Activated CD8-positive, alpha-beta memory T cell treated with anti-CD3 and anti-CD28 coated beads for 36 hours (primary cell): ENCODE measurements at regions not wholly inside any gene's neighbourhood (a gene's known extent, or its start where the extent isn't known, plus 50 kb on each side); places are given as distances from the start of the nearest gene placed in this dataset.

Experiments
- CTCF ChIA-PET: fragments of 350-600 bp; sonication (Branson Sonifier 250); formaldehyde crosslinking; loops from one replicate; lab custom pipeline; 2021; ENCODE audit warnings: antibody characterized with exemption; lab: Charles Lee
- POLR2A ChIA-PET: fragments of 350-600 bp; sonication (Branson Sonifier 250); formaldehyde crosslinking; loops from one replicate; lab custom pipeline; 2021; ENCODE audit warnings: antibody characterized with exemption; lab: Charles Lee

DNA sequence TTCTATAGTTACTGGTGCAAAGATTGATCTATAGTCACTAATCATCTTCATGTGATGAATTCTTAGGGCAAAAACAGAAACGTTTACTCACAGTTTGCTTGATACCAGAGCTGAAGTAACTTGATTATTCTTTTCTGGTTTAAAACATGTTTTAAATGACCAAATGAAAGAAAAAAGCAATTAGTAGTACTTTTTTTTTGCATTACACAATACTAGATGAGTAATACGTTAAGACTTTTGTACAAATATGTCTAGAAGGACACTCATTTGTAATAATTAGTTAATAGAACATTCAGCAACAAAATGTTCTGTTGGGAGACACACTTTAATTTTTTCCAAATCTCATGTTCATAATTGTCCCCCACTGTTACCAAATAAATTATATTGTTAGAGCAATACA is 523.2 kb downstream of the SOX2 start:
- CTCF ChIA-PET, result no interaction called here

DNA sequence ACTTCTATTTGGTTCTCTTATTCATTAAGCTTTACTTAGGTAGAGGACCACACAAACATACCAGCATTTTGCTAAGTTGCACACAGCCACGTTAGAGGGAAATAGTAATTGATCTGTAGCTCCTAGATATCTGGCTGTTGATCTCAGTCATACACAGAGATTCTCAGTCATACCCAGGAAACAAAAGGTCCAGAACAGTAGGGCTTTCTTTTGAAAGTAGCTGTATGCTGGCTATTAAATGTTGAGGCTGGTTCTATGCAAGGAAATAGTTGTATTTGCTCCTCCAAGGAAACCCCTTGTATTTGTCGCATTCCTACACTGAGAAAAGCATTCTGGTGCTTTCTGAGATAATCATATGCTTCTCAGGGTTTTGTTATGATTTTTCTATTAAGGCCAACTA is 523.8 kb downstream of the SOX2 start:
- POLR2A ChIA-PET, result no interaction called here
- CTCF ChIA-PET, result no interaction called here

More for the DNA sequence above, 523.2 kb downstream of the SOX2 start:
- POLR2A ChIA-PET, result no interaction called here

DNA sequence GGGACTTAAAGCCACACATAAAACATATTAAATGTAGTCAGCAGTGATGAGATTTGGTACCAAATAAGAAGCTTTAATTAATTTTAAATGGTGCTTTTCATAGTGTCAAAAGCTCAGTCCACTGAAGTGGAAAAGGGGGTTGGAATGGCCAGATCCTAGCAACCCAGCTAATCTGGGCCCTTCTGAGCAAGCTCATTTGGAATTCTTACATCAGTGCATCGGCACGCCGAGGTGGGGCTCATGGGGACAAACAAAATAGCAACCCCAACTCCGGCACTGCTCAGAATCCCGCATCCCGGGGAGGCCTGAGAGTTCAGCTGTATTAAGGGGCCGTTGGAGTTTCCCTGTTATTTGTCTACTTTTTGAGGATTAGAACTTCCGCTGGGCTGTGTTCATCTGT is 526.4 kb downstream of the SOX2 start:
- ChIA-PET POLR2A (no interaction called here), CTCF (interaction anchor here (0.5 kb wide), 1 partner anchor 533 kb away, joined by 3 read pairs; no protein-coding TSS in a partner anchor)

DNA sequence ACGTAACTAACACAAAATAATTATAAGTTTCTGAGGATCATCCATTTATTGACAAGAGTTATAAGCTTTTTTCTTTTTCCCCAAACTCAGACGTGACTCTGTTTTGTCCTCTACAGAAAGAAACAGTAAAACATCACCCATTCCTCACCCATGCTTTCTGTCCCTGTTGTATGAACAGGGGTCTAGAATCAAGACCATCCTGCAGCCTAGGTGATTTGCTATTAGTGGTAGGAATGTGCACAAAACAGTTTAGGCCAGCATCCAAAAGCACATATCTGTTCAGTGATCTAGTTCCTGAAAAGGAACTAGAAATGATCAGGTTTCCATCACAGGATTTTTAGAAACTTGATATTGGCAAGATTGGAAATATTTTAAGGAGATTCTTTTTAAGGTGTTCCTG is 527.6 kb downstream of the SOX2 start:
- ChIA-PET CTCF (no interaction called here), POLR2A (no interaction called here)

DNA sequence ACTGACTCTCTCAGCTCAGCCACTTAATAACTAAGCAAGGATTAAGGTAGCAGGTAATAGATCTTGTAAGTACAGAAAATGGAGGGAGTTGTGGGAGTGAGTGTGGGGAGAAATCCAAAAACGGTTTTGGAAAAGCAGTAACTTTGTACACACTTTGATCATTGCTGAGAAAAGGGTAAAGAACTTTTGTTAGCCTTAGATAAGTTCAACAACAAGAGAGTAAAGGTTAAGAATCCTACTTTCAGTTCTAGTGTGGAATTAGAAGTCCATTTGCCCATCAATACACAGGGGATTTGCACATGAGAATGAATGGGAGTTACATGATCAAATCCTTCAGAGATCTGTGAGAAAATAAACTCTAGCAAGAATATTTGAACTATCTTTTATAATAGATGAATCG is 528.7 kb downstream of the SOX2 start:
- ChIA-PET CTCF (no interaction called here), POLR2A (no interaction called here)

DNA sequence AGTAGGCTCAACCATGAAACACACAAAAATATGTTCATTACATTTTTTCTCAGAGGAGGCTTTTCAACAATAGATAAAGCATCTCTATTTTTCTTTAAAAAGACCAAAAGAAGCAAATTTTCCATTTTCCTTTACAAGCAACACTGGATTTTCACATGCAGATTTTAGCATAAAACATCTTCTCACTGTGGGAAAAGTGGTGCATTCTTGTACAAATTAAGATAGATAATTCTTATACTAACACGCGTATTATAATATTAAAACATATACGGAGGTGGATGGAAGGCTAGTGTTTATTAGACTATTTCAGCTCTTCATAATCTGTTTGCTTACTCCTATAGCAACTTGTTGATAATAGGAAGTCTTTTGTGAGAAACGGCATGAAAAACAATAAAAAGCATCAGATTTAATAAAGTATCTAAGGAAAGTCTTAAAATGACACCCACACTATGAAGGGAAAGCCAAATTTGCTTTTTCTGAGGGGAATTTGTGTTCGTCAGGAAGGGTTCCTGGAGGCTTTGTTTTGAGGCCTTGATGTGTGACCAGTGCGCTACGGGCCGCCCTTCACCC is 529.6 kb downstream of the SOX2 start:
- CTCF ChIA-PET, result no interaction called here
- POLR2A ChIA-PET, result no interaction called here

DNA sequence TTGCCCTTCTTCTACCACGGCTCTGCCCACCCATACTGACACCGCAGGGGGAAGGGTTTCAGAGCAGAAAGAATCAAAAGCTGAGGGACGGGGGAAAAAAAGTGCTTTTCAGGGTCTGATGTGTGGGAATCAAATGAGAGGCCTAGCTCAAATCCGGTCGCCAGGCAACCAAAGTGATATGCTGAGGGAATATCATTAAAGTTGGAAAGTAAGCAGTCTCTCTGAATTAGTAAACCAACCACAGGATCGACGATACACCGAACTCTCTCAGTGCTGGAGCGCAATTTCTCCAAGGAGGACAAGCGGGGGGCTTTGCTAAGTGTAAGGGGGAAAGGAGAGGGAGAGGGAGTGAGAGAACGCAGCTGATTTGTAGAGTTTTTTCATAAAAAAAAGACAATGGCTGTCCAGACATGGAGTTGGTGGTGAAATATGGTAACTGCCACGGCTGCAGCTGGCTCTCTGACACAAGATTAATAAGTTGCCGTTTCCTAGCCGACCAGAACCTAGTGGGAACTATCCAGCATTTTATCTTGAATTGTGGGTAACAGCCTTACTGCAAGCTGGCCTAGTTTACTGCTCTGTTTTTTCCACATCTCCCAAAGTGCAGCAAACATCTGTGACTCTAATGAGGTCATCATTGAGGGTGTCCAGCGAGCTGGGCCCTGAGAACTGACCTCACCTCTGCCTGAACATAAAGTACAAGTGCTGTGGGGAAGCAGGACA is 530.2 kb downstream of the SOX2 start:
- CTCF ChIA-PET, result no interaction called here
- POLR2A ChIA-PET, result no interaction called here

DNA sequence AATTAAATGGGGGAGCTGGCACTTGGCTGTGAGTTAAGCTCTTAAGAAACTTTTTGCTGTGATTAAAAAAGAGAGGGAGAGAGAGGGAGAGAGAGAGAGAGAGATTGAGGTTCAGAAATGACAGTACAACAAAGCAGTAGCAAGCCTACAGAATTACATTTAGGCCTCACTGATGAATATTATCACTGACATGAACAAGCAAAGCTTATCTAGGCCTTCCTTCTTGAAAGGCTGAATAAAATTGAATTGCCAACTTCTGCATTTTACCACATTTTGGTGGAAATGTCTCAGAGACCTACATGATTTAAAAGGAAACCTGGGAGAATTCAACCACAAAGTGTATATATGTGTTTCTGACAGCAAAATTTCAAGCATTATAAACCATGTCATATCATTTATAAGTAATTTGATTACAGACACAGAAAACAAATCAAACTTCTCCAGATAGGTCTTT is 530.8 kb downstream of the SOX2 start:
- ChIA-PET POLR2A (no interaction called here), CTCF (no interaction called here)

DNA sequence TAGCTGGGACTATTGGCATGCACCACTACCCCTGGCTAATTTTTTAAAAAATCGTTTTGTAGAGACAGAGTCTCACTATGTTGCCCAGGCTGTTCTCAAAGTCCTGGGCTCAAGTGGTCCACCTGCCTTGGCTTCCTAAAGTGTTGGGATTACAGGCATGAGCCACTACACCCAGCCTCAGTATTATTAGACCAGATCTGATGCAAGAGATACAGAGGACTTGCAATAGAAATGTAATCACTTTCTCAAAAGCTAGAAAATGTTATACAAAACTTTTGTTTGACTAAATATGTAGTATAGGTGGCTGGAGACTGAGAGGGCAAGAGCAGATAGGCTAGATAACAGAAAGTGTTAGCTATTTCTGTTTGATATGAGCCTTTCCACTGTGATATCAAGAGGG is 531.9 kb downstream of the SOX2 start:
- POLR2A ChIA-PET, result no interaction called here

DNA sequence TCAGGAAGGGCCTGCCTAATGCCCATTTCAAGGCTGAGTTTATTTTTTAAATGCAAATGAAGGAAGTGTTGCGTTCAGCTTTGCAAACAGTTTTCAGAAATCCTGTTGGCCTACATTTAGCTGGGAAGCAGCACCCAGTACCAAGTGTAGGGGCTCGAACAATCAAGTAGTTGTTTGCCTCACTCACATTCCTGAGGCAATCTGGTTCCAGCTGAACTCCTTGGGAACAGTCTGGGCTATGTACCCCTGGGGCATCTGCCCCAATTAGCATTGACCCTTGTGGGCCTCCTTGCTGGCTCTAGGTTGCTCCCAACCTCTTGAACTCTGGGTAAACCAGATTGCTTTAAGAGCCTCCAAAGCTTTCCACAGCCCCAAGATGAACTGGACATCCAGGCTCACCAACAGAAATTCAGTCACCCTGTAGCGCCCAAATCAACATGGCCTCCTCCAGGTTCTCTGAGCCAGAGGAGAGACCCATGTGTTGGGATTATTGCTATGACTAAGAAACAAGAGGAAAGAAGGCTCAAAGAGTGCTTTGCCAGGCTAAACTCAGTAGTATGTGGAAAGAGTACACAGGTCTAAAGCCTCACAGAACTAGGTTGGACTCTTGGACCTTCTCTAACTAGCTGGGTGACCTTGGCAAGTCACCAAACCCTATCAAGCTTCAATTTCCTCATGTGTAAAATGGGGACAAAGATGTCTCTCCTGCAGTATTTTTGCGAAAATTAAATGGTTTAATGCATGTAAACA is 532.7 kb downstream of the SOX2 start:
- ChIA-PET POLR2A (no interaction called here), CTCF (no interaction called here)

More for the DNA sequence above, 531.9 kb downstream of the SOX2 start:
- CTCF ChIA-PET, result no interaction called here

DNA sequence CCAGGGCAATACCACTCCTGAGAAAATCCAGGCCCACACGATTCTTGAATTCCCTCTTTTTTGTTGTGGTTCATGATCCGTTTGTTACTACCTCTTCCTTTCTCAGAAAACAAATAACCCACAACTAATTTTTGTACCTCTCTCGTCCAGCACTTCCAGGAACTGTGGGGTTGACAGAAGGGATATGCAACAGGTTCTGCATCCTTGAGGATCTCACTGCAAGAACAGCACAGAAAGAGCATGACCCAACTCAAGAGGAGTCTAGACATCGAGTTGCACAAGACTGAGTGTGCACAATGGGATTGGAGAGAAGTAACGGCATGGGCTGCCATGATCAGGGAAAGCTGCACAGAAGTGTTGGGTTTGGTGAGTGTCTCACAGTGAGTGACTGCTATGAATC is 533.3 kb downstream of the SOX2 start:
- ChIA-PET CTCF (no interaction called here), POLR2A (no interaction called here)

DNA sequence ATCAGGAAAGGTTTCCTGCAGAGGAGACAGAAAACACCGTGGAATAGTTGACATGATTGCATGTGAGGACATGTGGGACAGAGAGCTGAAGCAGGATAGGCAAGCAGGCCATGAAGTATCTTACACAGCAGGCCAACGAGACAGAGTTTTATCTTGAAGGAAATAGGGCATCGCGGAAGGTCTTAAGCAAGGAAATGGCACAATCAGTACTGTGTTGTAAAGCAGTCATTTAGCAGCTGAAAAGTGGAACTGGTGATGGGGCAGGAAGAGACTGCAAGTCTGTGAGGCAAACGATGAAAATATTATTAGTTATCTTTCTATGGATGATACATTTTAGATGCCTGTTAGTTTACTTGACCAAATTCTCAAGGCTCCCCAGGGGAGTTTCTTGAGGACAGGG is 535.1 kb downstream of the SOX2 start:
- ChIA-PET POLR2A (no interaction called here), CTCF (no interaction called here)

DNA sequence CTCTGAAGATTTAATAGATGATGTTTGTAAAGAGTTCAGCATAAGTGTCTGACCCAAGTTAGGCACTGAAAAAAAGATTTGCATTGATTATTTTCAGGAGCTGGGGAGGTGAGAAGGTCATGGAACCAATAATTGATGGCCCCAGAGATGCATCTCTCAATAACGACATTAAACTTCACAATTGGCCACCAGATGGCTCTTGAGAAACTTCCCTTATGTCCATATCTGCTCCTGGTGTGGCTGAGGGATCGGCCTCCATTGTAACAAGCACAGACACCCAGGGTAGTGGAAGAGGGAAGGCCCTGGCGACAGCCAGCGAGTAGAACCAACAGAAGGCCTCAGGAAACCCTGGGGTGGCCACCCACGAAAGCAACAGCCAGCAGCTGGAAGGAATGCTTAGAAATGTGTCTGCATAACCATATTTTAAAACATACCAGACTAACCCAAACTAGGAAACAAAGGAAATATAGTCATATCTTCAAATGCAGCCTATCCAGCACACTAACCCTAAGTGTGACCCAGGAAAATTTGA is 536.7 kb downstream of the SOX2 start:
- ChIA-PET POLR2A (no interaction called here), CTCF (no interaction called here)

DNA sequence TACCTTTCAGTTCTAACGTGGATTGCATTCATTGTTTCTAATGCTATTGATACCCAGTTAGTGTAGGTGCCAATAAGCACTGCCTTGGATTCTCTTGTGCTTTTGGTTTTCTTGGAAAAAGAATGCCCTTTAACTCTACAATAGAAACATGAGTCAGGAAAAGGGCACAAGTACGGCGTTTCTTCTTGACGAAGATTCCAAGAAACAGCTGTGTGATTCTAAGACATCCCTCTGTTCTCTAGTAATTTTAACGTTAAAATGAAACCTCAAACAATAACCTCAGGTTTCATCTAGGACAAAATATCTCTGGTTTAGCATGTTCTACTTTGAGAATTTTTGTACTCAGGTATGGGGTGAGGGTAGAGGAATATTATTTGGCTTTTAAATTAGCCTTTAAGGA is 540.5 kb upstream of the ATP11B start:
- CTCF ChIA-PET, result no interaction called here
- POLR2A ChIA-PET, result no interaction called here

DNA sequence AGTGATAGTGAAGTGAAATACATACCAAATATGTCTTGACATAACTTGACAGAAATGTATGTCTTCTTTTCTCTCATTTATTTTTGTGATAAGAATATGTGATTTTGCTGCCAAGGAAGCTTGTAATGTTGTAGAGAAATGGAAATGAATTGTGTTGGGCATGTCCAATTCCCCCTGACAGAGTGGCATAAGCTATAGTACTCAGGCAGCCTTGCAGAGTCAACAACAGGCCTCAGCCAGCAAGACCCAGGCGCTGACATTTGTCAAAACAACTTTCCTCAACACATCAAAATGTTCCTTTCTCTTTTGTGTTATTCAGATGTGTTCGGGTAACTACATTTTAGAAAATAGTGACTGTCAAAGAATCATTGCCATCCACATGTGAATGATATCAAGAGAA is 538.1 kb upstream of the ATP11B start:
- ChIA-PET CTCF (no interaction called here), POLR2A (no interaction called here)

DNA sequence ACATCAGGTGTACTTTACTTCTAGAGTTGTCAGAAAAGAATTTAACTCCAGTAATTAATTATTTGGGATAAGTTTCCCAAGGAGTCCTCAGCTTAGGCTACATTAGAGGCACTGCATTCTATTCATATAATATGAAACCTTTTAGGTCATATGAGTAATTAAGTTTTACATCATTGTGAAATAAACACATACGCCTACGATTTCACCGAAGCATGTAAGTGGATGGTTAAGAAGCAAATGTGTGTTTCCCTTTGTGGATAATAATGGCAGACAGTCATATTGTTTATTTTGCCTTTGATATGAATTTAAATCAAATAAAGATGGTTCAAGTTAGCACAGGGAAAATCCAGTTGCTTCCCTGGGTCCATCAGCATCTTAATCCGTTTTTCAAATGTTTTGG is 535.9 kb upstream of the ATP11B start:
- ChIA-PET POLR2A (no interaction called here), CTCF (no interaction called here)

DNA sequence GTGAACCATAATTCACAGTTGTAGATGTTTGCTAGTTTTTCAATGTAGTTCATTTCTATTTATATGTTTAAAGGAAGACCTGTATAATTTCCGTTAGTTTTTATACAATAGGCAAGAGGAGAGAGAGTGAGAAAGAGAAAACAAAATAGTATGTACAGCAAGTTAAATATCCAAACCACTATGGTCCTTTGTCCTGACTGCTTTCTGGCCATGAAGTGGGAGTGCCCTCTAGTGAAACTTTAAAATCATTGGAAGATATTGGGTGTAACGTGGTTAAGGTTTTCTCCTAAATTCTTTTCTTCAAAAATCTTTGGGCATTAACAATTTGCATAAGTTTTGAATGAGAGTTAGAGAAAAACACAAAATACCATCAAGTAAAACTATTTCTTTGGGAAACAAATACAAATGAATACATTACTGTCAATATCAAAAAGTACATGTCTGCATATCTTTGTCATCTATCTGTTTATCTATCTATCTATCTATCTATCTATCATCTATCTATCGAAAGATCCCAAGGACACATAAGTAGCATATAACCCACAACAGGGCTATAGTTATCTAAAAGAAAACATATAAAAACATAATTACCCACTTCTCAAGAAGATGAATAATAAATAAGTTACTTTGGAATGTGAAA is 534.6 kb upstream of the ATP11B start:
- POLR2A ChIA-PET, result no interaction called here
- CTCF ChIA-PET, result no interaction called here

DNA sequence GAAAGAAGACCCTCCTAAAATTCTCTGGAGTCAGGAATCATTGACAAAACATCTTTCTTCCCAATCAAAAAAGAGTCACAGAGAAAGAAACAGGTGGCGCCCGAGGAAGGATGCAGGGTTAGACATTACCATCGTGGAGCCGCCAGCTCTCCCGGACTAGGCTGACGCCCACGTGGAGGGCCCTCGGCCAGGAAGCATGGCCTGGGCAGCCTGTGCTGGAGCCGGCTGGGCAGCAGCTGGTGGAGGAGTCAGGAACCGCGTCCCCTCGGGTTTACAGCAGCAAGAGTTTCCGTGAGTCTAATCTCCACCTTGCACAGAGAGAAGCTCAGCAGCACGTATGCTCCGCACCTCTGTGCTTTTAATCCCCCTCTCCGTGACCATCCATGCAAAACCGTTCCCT is 533.7 kb upstream of the ATP11B start:
- ChIA-PET CTCF (no interaction called here), POLR2A (no interaction called here)

DNA sequence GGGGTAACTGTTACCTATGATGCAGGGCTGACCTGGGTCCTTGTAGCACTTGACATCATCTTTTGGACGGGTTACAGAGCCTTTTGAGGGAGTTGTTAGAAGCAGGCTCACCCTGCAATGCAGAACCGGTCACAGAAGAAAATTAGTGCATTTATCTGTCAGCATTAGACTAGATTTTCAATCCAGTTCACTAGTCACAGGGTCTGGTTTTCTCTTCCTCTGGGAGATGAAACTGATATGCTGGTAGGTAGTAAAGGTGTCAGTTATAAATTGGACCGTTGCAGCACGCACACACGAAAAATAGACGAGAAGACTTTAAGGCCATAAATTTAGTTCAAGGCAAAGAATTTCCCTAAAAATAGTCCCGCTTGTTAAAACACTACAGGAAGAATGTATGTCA is 532.3 kb upstream of the ATP11B start:
- ChIA-PET CTCF (no interaction called here), POLR2A (no interaction called here)

DNA sequence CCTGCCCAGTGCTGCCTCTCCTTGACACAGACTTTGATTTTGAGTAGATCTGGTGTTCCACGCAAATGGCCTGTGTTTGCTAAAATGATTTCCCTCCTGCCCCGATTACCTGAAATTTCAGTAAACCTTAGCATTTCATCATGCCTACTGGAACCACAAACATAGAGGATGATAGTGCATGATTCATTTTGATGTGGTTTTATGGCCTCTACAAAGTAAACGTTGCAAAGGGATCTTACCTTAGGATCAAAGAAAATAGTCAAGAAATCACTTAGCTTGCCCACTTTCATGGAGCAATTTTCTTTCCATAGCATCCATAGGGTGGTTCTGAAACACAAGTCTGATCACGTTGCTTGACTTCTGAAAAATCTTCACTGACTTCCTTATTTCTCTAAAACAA is 524.6 kb upstream of the ATP11B start:
- ChIA-PET CTCF (no interaction called here), POLR2A (no interaction called here)
